ENCODE measurements at regions not wholly inside any gene's neighbourhood (a gene's known extent, or its start where the extent isn't known, plus 50 kb on each side); places are given as distances from the start of the nearest gene placed in this dataset.

DNA sequence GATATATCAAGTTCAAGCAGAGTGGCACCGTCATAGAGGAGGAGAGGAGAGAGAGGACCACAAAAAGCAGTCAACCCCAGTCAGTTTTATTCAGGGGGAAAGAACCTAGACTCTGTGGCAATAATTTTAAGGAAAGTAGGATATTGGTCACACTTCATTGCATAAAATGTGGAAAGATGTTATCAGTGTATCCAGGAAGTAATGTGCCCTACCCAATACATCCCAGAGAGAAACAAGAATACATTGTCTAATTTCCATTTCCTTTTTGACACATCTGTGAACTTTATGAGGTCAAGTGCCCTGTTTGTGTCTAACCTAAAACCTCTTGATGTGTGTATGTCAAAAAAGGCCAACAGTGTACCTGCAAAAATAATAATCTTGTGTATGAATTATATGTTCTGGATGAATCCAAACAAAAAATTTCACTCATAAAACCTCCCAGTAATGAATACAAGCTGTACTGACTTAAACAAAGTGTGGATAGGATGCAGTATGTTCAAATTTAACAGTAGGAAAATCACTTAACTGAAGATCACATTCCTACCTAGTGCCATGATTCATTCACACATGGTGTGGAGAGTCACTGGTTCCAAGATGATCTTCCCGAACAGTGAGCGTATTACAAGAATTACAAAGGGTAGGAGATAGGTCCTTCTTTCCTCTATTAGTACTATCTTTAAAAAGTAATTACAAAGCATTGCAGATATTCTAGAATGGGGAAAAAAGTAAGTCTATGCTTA, 712.1 kb upstream of the CXADR start:
- Histone ChIP-seq H3K4me1 (ENCODE audit: insufficient read depth) (peaks cover 15% of the 10 kb centered on the region), H4K20me1 (replicated peaks; ENCODE audit: insufficient read depth) (no peaks in the 10 kb centered on the region), H3K9me2 (ENCODE audit: insufficient read depth) (no peaks in the 10 kb centered on the region), H3K27me3 (ENCODE audit: insufficient read depth) (no peaks in the 10 kb centered on the region), H3F3A (replicated peaks; ENCODE audit: low read depth) (no peaks in the 10 kb centered on the region), H3K27ac (ENCODE audit: low read depth) (no peak overlapping the region), H3K36me3 (ENCODE audit: insufficient read depth) (peaks cover 5% of the 10 kb centered on the region), H3K4me2 (no peak overlapping the region), H3K4me3 (no peak overlapping the region), H2AFZ (no peak overlapping the region), H3K79me2 (replicated peaks; ENCODE audit: insufficient read depth) (no peaks in the 10 kb centered on the region)
- H3K4me3 Mint-ChIP-seq = no peak overlapping the region
- no peak overlapping the region for H3K27ac Mint-ChIP-seq
- ATAC-seq = no peak
- H3K4me1 Mint-ChIP-seq = peaks cover 12% of the 10 kb centered on the region
- no peak for TF ChIP-seq STAT1 (IDR thresholded peaks at IDR 0.05; ENCODE audit: unreplicated experiment)
- peaks cover 13% of the 10 kb centered on the region for H3K9me3 Mint-ChIP-seq
- peaks cover 13% of the 10 kb centered on the region; the same call in 2 of the 3 replicates for H3K36me3 Mint-ChIP-seq (ENCODE audit: low read depth)
- no peak for DNase-seq (ENCODE audit: low spot score)
- no peaks in the 10 kb centered on the region for H3K27me3 Mint-ChIP-seq (ENCODE audit: insufficient read depth, low read depth, poor library complexity)

DNA sequence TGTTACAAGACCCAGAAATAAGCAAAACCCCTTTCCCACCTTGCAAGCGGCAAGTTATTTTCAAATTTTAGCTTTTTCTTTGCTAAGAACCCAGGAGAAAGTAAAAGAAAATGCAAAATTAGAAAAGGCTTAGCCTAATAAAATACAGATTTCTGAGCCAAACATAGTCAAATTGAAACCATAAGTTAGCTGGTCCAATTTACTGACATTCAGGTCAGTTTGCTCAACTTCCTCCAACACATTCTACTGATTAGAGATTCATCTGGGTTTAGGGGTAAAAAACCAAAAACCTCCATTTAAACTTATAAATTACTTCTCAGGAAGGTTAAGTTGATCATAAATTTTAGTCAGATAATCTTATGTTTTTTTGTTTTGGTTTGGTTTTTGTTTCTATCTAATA, 701.8 kb upstream of the CXADR start:
- no peaks in the 10 kb centered on the region for H3K36me3 Mint-ChIP-seq (ENCODE audit: low read depth)
- no peak for DNase-seq (ENCODE audit: low spot score)
- Histone ChIP-seq H3K27me3 (ENCODE audit: insufficient read depth) (no peaks in the 10 kb centered on the region), H3K4me2 (no peak overlapping the region), H2AFZ (no peak overlapping the region), H3K79me2 (replicated peaks; ENCODE audit: insufficient read depth) (no peaks in the 10 kb centered on the region), H3K4me3 (no peak overlapping the region), H3K4me1 (ENCODE audit: insufficient read depth) (peaks cover 7% of the 10 kb centered on the region), H3F3A (replicated peaks; ENCODE audit: low read depth) (no peaks in the 10 kb centered on the region), H3K36me3 (ENCODE audit: insufficient read depth) (no peaks in the 10 kb centered on the region), H4K20me1 (replicated peaks; ENCODE audit: insufficient read depth) (no peaks in the 10 kb centered on the region), H3K9me2 (ENCODE audit: insufficient read depth) (no peaks in the 10 kb centered on the region), H3K27ac (ENCODE audit: low read depth) (no peak overlapping the region)
- TF ChIP-seq, protein P1, sequence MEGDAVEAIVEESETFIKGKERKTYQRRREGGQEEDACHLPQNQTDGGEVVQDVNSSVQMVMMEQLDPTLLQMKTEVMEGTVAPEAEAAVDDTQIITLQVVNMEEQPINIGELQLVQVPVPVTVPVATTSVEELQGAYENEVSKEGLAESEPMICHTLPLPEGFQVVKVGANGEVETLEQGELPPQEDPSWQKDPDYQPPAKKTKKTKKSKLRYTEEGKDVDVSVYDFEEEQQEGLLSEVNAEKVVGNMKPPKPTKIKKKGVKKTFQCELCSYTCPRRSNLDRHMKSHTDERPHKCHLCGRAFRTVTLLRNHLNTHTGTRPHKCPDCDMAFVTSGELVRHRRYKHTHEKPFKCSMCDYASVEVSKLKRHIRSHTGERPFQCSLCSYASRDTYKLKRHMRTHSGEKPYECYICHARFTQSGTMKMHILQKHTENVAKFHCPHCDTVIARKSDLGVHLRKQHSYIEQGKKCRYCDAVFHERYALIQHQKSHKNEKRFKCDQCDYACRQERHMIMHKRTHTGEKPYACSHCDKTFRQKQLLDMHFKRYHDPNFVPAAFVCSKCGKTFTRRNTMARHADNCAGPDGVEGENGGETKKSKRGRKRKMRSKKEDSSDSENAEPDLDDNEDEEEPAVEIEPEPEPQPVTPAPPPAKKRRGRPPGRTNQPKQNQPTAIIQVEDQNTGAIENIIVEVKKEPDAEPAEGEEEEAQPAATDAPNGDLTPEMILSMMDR (conservative IDR thresholded peaks at IDR 0.05; ENCODE audit: low read depth in 2 of 2) = no peak
- TF ChIP-seq JUNB (IDR thresholded peaks at IDR 0.05; ENCODE audit: unreplicated experiment) (no peak), ZNF114 (CRISPR knock-in tag; IDR thresholded peaks at IDR 0.05) (no peak), EZH2 (IDR thresholded peaks at IDR 0.05; ENCODE audit: low read depth, unreplicated experiment) (no peak)
- TF ChIP-seq, protein P2, sequence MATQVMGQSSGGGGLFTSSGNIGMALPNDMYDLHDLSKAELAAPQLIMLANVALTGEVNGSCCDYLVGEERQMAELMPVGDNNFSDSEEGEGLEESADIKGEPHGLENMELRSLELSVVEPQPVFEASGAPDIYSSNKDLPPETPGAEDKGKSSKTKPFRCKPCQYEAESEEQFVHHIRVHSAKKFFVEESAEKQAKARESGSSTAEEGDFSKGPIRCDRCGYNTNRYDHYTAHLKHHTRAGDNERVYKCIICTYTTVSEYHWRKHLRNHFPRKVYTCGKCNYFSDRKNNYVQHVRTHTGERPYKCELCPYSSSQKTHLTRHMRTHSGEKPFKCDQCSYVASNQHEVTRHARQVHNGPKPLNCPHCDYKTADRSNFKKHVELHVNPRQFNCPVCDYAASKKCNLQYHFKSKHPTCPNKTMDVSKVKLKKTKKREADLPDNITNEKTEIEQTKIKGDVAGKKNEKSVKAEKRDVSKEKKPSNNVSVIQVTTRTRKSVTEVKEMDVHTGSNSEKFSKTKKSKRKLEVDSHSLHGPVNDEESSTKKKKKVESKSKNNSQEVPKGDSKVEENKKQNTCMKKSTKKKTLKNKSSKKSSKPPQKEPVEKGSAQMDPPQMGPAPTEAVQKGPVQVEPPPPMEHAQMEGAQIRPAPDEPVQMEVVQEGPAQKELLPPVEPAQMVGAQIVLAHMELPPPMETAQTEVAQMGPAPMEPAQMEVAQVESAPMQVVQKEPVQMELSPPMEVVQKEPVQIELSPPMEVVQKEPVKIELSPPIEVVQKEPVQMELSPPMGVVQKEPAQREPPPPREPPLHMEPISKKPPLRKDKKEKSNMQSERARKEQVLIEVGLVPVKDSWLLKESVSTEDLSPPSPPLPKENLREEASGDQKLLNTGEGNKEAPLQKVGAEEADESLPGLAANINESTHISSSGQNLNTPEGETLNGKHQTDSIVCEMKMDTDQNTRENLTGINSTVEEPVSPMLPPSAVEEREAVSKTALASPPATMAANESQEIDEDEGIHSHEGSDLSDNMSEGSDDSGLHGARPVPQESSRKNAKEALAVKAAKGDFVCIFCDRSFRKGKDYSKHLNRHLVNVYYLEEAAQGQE (IDR thresholded peaks at IDR 0.05; ENCODE audit: unreplicated experiment) = no peak
- peaks cover 1% of the 10 kb centered on the region for H3K27me3 Mint-ChIP-seq (ENCODE audit: insufficient read depth, low read depth, poor library complexity)
- H3K4me3 Mint-ChIP-seq = no peak overlapping the region
- no peak overlapping the region for H3K27ac Mint-ChIP-seq
- ATAC-seq = no peak
- peaks cover 15% of the 10 kb centered on the region for H3K4me1 Mint-ChIP-seq
- H3K9me3 Mint-ChIP-seq = no peaks in the 10 kb centered on the region

All from GM23338 (cell line).